GM19467 (cell line): ENCODE measurements at regions not wholly inside any gene's neighbourhood (a gene's known extent, or its start where the extent isn't known, plus 50 kb on each side); places are given as distances from the start of the nearest gene placed in this dataset.

Experiments used
- ATAC-seq: cut with Tn5 transposase; IDR thresholded peaks from one replicate; pipeline ENCODE4 v1.9.1; 2021; ENCODE audit warnings: mild to moderate bottlenecking, moderate library complexity; ENCODE audit not compliant: unreplicated experiment

GRCh38 chr11:130638033-130638432, 189.6 kb downstream of the ADAMTS15 start:
- no peak for ATAC-seq

DNA sequence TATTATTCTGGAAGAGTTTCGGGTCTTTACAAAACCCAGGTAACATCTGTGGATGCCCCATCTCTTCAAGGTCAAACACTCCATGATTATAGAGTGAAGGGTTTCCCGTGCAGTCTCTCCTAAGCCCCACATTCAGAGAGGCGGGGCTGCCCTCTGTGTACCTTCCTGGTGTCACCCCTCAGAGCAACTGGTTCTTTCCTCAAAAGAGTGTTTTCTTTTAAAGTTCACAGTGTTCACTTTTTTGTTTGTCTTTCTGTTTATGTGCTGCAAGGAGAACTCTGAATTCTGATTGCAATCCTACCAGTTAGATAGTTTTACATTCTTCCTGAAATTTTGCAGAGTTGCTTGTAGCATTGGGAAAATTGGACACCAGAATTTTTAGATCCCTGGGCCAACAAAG, 190.2 kb downstream of the ADAMTS15 start:
- no peak for ATAC-seq

- no peak for ATAC-seq
These were observed 190.9 kb downstream of the ADAMTS15 start for GRCh38 chr11:130639369-130639768.

DNA sequence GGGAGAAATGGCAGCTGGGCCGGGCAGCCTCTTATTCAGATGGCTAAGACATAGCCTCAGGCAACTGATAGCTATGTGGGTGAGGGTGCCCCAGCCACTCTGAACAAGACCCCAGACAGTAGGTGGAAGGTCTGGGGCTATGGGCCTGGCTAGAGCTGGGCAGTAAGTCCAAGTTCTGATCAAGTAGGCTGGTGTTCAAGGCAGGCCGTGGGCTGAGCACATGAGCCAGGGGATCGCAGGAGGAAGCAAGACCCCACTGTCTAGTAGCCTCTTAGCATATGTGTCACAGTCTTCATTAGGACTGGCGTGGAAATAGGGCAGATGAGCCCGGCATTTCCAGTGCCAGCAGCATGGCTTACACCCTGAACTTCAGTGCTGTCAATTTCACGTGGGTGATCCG, 192.1 kb downstream of the ADAMTS15 start:
- ATAC-seq = no peak

DNA sequence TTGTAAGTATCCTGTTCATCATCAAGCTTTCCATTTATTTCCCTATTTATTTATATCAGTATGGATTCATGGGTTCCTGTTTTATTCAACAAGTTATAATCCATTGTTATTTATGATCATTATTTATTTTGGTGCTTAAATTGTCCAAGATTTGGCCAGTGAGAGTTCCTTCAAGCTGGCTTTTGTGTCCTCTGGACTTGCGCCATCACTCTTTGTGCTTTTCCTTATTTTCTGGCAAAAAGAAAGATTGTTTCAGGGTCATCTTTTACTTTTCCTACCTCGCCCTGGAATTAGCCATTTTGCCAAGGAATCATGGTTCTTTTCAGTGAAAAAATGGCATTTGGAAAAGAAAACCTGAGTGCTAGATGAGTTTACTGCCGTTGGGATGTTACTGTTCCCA, 193.4 kb downstream of the ADAMTS15 start:
- ATAC-seq = no peak

GRCh38 chr11:130642994-130643393, 194.5 kb downstream of the ADAMTS15 start:
- no peak for ATAC-seq

DNA sequence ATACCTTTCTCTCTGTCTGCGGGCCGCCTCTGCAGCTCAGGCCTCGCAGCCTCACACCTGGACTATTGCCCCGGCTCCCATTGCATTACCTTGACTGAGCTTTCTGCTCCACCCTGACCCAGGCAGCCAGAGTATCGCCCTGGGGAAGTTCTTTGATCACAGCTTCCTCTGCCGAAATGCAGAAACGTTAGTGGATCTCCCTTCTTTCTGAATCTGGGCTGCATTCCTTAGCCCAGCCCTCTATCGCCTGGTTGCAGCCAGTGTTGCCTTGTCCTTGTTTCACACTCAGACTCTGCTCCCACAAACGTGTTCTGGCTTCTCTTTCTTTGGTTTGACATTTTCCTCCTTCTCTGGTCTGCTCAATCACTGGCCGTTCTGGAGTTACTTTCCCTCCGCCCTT, 195.7 kb downstream of the ADAMTS15 start:
- ATAC-seq = no peak

GRCh38 chr11:130645164-130645842, 196.9 kb downstream of the ADAMTS15 start:
- ATAC-seq = no peak

DNA sequence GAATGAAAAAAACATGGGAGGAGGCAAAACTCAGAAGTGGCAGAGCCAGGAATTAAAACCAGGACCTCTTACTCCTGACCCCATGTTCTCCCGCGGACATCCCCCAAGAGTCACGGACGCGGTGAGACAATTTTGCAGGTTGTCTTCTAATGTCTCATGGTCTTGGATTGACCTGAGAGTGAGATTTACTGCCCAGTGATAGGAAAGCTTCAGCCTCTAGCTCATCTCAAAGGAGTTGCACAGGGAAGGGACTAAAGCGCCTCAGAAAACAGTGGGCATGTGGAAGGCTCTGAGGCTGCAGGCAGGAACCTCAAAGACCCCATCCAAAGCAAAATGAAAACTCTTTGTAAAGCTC, 197.4 kb downstream of the ADAMTS15 start:
- no peak for ATAC-seq

DNA sequence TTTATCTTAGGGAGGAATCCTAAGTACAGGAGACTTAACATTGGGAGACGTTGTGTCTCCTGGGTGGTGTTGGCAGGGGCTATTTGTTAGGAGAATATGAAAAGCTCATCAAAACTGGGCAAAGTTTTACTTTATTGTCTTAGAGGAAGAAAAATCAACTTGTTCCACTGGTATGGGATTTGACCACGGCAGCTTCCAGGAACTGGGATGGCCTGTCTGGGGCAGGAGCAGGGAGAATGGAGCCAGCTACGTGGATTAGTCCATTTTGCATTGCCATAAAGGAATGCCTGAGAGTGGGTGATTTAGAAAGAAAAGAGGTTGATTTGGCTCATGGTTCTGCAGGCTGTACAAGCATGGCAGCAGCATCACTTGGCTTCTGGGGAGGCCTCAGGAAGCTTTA, 198.4 kb downstream of the ADAMTS15 start:
- ATAC-seq = no peak

DNA sequence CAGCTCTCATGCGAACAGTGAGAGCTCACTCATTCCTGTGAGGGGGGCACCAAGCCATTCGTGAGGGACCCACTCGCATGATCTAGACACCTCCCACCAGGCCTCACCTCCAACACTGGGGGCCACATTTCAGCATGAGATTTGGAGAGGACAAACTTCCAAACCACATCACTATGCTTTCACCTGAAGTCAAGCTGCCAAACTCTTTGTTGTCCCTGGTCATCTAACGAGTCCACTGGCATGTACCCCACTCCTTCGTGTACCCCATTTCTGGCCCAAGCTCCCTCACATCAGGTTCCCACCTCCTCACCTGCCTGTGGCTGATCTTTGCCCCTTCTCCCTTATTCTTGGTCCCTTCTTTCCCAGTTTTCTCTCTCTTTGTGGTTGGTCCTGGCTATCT, 198.9 kb downstream of the ADAMTS15 start:
- no peak for ATAC-seq

- ATAC-seq = no peak
These were observed 201.4 kb downstream of the ADAMTS15 start for GRCh38 chr11:130649801-130650200.

DNA sequence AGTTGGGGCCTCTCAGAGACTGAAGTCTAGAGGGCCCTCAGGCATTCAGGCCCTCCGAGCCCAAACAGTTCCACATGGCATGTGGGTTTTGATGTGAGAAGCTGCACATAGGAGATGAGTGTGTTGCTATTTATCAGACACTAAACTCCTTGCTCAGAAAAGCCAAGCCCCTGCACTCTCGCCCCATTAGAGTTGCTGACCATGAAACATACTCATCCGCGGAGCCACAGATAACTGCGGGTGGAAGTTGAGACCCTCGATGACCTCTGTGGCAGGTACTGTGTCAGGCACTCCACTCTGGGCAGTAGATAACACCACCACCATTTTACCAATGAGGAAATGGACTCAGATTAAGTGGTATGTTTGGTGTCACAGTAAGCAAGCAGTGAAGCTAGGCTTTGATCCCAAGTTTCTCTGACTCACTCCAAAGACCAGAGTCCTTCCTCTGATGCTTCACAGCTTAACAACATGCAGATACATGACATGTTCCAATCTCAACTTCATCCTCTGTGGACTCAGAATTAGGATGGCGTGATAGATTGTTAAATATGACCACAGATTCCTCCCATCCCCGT, 202.1 kb downstream of the ADAMTS15 start:
- ATAC-seq = no peak

- ATAC-seq = no peak
These were observed 202.8 kb downstream of the ADAMTS15 start for GRCh38 chr11:130651066-130651855.

- ATAC-seq = no peak
These were observed 204.4 kb downstream of the ADAMTS15 start for GRCh38 chr11:130652671-130653335.

- ATAC-seq = no peak
These were observed 205.6 kb downstream of the ADAMTS15 start for GRCh38 chr11:130653838-130654636.

- ATAC-seq = no peak
These were observed 206.9 kb downstream of the ADAMTS15 start for GRCh38 chr11:130655300-130655699.

DNA sequence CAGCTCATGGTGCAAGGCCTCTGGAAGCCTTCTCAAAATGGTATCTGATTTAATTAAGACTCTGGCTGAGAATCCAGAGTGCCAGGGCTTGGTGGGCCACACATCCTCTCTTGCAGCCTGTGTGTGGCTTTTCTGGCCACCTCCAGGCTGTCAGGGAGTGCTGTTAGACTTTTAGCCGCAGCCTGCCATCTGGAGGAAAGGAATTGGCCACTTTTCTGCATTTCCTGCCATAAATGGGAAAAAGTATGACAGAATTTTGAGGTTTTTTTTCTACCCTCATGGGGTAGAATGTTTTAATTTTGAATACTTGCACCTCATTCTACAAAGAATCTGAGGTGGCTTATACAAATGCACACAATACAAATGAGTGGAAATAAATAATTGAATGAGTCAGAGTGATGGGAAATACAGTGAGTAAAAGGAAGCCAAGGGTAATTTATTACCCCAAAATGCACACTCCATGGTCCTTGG, 218.4 kb downstream of the ADAMTS15 start:
- no peak for ATAC-seq

- ATAC-seq = no peak
These were observed 220.3 kb downstream of the ADAMTS15 start for GRCh38 chr11:130668751-130669150.

- ATAC-seq = no peak
These were observed 221.8 kb downstream of the ADAMTS15 start for GRCh38 chr11:130670200-130670599.
